ES-I3 (cell line): ENCODE measurements at regions not wholly inside any gene's neighbourhood (a gene's known extent, or its start where the extent isn't known, plus 50 kb on each side); places are given as distances from the start of the nearest gene placed in this dataset.

Experiments
- H3K36me3 ChIP-seq: 2 replicates; pipeline ENCODE4 v1.6.1; 2013; ENCODE audit warnings: mild to moderate bottlenecking, low read length, control low read depth, moderate library complexity; ENCODE audit not compliant: insufficient read depth
- H3K4me1 ChIP-seq: 2 replicates; pipeline ENCODE4 v1.6.1; 2013; ENCODE audit warnings: mild to moderate bottlenecking, control low read depth, low read length; ENCODE audit not compliant: insufficient read depth
- H3K9ac ChIP-seq: 2 replicates; pipeline ENCODE4 v1.6.1; 2013; ENCODE audit warnings: low read depth, mild to moderate bottlenecking, low read length, moderate library complexity
- H3K9me3 ChIP-seq: 2 replicates; pipeline ENCODE4 v1.6.1; 2013; ENCODE audit warnings: mild to moderate bottlenecking, low read length, moderate library complexity; ENCODE audit not compliant: control insufficient read depth, insufficient read depth

DNA sequence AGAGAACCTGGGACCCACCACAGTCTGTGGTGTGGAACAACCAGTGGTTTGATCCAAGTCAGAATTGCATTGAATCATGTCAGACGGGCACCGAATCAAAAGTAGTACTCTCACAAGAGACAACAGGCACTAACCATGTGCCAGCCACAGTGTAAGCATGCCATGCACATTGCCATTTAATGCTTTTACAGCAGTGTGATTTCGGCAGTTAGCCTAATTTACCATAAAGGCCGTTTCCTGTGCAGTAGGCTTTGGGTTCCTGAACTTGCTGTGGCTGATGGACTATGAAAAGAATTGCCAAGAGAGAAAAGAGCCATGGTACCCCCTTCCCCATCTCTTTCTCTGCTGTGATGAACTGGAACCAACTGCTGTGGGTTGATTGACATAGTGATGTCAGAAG is 540.6 kb downstream of the EBF1 start:
- H3K9ac ChIP-seq, result no peak overlapping the region
- 0 out of 2 replicates have a peak, but pooled peaks cover 3% of the 10 kb centered on the region for H3K36me3 ChIP-seq
- H3K4me1 ChIP-seq, result no peaks in the 10 kb centered on the region; the same call in 1 of the 2 replicates
- no peaks in the 10 kb centered on the region for H3K9me3 ChIP-seq

DNA sequence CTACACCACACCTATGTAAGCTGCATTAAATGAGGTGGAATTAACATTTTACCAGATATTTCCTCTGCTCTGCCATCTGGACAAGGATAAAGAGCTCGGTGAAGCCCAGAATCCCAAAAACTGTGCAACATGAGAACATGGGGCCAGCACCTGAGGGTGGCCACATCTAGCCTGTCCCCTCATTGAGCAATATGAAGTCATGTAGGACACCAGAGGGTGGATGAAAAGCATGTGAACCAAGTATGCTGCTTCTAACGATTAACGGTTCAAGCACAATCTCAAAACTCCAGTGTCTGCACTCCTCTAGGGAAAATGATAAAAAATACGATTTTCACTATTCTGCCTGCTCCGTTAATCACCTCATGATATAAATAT is 545.8 kb downstream of the EBF1 start:
- no peaks in the 10 kb centered on the region for H3K4me1 ChIP-seq
- H3K9me3 ChIP-seq, result no peaks in the 10 kb centered on the region
- H3K9ac ChIP-seq, result no peak overlapping the region
- no peaks in the 10 kb centered on the region for H3K36me3 ChIP-seq

DNA sequence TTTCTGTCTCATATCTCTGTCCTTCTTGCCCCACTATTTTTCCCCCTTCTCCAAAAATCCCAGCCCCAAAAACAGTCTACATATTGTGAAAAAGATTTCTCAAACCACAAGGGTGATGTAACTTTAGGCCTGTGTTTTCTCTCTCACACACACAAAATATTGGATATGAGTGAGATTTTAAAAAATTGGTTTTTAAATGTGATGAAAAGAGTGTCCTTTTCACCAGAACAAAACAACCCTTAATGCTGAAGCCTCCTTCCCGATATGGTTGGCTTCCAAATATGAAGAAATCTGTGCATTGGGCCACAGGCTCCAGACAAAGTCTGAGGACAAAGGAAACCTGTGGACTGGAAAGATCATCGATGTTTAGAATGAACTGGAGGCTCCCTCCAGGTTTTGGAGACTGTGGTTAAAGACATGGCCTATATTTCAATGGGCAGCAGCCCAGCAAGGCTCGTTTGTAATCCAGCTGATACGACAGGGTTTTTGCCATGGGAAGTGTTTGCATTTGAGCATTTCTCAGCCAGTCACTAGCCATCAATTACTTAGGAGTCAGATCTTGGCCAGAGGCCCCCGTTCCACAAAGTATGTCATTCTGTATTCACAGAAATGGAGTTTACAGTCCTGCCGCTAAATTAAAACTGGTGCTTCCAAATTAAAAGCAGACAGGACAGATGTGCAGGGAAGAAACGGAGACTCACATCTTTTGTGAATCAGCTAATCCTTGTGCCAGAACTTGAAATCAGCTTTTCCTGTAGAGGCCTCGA is 546.3 kb downstream of the EBF1 start:
- no peaks in the 10 kb centered on the region for H3K9me3 ChIP-seq
- no peaks in the 10 kb centered on the region for H3K4me1 ChIP-seq
- H3K9ac ChIP-seq, result no peak overlapping the region
- H3K36me3 ChIP-seq, result no peaks in the 10 kb centered on the region

DNA sequence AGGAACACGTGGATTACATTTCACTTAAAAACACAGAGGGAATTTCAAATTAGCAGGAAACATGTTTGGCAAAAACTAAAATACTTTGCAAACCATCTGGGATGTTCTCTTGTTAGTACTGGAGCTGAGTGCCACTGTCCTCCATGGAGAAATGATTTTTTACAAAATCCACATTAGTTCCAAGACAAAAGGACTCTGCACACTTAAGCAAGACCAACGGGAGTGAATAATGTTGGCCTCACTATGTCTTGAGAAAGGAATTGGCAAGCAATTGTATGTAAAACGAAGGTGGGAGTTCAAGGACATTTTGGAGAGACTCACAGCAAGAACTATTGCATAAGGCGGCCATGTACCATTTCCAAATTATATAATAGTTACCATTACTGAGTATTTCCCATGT is 547.5 kb downstream of the EBF1 start:
- Histone ChIP-seq H3K9ac (no peak overlapping the region), H3K4me1 (no peaks in the 10 kb centered on the region), H3K36me3 (no peaks in the 10 kb centered on the region), H3K9me3 (no peaks in the 10 kb centered on the region)

DNA sequence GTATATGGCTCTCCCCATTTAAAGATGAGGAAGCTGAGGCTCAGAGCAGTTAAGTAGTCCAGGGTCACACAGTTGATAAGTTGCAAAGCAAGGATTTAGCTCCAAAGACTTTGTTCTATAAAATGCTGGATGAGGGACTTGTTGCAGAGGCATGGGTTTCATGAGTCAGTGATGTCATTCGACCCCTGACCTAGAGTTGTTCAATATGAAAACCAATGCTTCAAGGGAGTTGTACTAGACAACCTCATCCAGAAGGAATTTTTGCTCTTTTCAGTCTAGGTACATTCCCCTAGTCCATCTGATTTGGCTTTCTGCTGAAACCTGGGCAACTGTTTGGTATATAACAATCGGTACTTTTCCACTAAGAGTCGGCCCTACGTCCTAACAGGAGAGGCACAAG is 550.4 kb downstream of the EBF1 start:
- Histone ChIP-seq H3K36me3 (no peaks in the 10 kb centered on the region), H3K9me3 (no peaks in the 10 kb centered on the region), H3K4me1 (no peaks in the 10 kb centered on the region), H3K9ac (no peak overlapping the region)

DNA sequence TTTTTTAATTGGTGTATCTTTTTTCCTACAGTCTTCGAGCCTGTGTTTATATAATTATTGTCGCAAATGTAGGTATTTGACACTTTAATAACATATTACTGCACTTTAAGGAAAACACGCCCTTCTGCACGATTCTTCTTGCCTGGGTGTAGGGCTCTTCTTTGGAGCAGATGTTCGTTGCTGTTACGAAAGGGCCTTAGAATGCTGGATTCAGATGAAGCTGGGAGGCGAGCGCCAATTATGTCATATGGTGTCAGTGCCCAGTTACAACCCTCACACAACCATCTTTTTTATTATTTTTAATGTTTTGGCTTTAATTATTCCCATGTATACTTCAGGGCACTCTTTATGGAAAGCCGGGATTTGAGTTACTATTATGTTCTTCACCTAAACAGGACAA is 553.0 kb downstream of the EBF1 start:
- Histone ChIP-seq H3K36me3 (no peaks in the 10 kb centered on the region), H3K9me3 (no peaks in the 10 kb centered on the region), H3K9ac (no peak overlapping the region), H3K4me1 (no peaks in the 10 kb centered on the region; the same call in 1 of the 2 replicates)

DNA sequence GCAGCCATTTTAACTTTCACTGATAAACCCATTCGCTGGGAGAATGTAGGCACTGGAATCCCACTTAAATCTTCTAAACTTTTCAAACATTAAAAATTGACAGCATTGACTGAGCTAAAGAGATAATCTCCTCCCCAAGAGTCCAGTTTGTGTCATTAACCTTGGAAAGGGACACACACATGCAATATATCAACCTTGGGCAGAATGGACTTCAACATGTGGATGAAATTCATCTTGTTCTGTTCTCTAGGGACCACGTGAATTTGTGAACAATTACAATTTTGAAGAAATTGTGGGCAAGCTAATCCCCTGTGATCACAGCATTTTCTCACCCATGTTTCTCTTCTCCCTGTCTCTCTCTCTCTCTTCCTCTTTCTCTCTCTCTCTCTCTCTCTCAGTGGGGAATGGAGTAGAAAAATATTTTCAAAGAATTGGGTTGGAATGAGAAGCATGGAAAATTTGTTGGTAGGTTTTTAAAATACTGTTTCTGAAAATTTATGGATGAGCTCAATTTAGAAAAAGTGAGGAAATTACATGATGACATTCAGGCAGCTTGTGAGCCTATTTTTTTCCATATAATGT is 553.7 kb downstream of the EBF1 start:
- H3K9me3 ChIP-seq, result no peaks in the 10 kb centered on the region
- no peak overlapping the region for H3K9ac ChIP-seq
- no peaks in the 10 kb centered on the region; the same call in 1 of the 2 replicates for H3K4me1 ChIP-seq
- H3K36me3 ChIP-seq, result no peaks in the 10 kb centered on the region

DNA sequence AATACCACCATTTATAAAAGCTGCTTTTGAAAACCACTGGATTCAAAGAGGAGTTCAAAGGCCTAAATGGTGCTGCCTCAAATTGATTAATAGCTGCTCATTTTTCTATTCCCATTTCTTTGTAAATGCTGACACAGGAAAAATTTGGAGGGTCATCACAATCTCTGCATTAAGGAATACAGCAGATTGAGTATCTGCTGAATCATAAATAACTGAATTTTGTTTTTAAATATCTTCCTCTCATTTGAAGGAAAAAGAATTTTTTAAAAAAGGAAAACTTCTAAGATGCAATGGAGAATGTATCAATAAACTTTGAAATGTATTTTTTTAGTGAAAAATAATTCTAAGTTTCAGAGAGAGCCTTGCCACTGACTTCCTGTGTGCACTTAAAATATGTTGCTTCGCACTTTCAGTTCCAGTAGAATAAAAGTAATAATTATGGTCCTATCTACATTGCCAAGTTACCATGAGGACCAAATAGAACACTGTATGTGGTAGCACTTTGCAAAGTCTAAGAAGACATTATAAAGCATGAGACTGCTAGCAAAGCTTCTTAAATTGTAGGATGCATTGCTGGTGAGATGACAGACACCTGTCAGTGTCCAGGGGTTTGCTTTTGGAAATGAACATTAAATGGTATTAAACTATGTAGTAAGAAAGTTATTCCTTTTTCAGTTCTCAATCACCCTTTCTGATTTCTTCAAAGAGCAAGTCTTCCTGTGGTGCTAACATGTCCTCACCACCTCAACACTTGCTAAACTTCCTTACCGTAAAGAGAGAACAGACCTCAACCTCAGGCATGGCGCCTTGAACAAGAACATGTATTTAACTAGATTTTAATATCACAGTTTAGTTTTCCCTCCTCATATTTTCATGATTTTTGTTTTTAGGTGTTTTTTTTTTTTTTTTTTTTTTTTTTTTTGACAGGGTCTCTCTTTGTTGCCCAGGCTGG is 555.1 kb downstream of the EBF1 start:
- Histone ChIP-seq H3K9me3 (no peaks in the 10 kb centered on the region), H3K9ac (no peak overlapping the region), H3K4me1 (no peaks in the 10 kb centered on the region; the same call in 1 of the 2 replicates), H3K36me3 (no peaks in the 10 kb centered on the region)

DNA sequence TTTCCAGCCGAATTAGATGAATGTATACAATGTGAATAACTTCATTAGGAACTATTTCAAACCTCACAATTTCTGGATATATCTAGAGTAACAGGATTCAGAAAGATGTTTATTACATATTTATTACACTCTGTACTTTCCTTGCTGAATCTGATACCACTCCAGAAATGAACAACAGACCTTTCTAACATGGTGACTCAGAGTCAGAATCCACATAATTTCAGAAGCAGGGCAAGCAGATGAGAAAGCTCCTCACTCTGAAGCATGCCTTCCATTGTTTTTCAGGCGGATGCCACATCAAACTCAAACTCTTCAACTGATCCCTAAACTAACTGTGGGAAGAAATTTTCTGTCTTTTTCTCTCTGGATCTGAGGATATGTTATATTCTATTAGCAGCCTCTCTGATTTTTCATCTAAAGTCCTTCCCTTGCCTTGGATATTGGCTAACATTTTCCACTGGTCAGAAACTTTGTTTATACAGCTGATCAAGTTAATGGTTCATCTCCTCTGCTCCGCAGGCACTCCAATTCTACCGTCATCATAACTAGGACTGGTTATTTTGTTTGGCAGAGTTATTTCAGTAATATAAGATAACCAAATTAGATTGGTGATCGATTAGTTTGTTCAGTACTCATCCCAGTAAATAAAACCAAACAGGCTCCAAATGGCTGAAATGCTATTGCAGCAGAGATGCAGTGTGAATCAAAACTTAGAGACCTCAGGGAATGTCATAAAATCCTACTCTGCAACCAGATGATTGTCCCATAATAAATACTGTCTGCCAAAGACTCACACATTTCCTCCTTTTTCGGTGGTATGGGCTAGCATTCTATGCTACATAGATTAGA is 556.0 kb downstream of the EBF1 start:
- Histone ChIP-seq H3K36me3 (no peaks in the 10 kb centered on the region), H3K4me1 (no peaks in the 10 kb centered on the region; the same call in 1 of the 2 replicates), H3K9me3 (no peaks in the 10 kb centered on the region), H3K9ac (no peak overlapping the region)

DNA sequence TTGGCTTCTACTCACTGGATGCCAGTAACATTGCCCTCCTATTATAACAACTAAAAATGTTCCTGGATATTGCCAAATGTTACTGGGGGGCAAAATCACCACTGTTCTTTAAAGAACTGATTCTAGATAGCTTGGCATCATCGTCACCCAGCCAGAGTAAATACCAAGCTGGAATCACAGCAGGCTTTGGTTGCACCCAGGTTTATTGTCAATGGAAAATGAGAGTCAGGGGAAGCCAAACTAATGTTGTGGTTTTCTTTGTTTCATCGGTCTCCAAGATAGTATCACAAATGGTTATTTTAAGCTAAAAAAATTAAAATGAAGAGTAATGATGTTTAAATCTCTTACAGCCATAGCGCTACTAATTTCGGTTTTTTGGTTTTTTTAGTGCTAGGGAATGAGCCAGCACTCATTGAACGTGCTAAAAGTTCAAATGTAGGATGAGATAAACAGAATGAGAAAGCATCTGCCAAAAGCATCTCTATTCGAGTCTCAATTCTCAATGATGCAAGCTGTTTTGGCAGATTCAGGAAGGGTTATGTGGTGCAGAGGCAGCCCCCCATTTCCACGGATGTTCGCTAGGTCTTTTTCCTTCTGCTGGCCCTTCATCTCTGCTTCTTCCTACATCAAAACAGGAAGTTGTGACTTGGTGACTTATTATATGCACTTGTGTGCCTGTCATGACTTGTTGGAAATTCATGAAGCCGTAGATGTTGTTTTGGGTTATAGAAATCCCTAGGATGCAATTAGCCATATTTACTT is 558.0 kb downstream of the EBF1 start:
- Histone ChIP-seq H3K9ac (no peak overlapping the region), H3K36me3 (no peaks in the 10 kb centered on the region), H3K9me3 (no peaks in the 10 kb centered on the region), H3K4me1 (no peaks in the 10 kb centered on the region; the same call in 1 of the 2 replicates)

DNA sequence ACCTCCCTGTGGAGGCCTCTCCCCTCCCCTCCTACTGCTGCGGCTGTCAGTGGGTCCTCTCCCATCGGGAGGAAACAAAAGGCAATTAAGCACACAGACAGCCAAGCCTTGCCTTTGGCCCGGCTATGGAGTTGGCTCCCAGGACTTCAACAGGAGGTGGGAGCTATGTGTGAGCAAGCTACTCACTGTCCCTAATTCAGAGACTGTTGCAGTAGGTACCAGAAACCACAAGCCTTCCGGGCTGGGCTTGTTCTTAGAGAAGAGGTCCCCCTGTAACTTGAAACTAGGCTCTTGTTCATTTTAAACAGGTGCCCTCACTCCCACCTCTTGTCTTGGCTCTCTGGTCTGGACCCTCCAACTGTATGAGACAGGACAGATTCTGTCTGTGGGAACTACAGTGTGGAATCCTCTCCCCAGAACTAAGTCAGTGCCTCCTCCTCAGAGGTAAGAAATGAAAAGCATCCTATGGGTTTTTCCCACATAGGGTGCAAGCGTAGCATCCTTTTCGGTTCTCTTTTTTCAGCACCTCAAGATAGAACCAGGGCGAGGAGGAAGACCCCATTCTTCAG is 561.1 kb downstream of the EBF1 start:
- Histone ChIP-seq H3K4me1 (no peaks in the 10 kb centered on the region; the same call in 1 of the 2 replicates), H3K9me3 (no peaks in the 10 kb centered on the region), H3K36me3 (no peaks in the 10 kb centered on the region), H3K9ac (no peak overlapping the region)

DNA sequence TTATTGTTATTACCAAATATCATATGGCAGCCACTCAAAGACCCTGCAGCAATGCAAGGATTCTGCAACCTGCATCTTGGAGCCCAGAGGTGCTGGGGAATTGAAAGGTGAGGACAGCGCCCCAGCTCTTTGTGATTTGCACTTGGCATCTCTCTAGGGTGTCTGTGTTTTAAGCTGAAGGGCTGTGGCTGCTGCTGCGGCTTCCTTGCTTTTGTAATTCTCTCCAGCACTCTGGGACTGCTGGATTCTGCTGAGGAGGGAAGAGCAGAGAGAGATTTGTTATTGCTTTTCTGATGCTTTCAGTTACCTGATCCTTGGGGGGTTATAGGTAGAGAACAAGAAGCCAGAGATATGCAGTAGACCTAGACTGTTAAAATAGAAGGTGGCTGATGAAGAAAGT is 562.4 kb downstream of the EBF1 start:
- no peak overlapping the region for H3K9ac ChIP-seq
- H3K4me1 ChIP-seq, result no peaks in the 10 kb centered on the region; the same call in 1 of the 2 replicates
- no peaks in the 10 kb centered on the region for H3K36me3 ChIP-seq
- no peaks in the 10 kb centered on the region for H3K9me3 ChIP-seq

DNA sequence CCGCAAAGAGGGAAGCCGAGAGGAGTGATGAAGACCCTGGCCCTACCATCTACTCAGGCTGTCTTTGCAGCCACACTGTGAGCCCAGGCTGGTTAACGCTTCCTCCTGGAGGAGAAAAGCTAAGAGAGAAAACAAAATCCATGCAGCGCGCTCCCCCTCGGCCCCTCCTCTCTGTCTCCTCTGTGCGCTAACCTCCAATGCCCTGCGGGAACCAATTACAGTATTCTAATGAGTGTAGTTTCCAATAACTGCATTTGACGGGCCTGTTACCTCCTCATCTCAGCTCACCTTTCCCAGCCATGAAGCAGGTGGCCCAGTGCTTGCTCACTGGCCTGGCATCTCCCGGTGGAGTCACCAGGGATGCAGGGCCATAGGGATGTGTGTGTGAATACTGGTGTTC is 565.5 kb downstream of the EBF1 start:
- Histone ChIP-seq H3K9me3 (no peaks in the 10 kb centered on the region), H3K9ac (no peak overlapping the region), H3K36me3 (no peaks in the 10 kb centered on the region), H3K4me1 (no peaks in the 10 kb centered on the region; the same call in 1 of the 2 replicates)
